ENCODE measurements at regions not wholly inside any gene's neighbourhood (a gene's known extent, or its start where the extent isn't known, plus 50 kb on each side); places are given as distances from the start of the nearest gene placed in this dataset.

- Mint-ChIP-seq H3K4me3 (no peak overlapping the region), H3K36me3 (ENCODE audit: low read depth) (no peaks in the 10 kb centered on the region), H3K27me3 (ENCODE audit: low read depth) (peaks cover 24% of the 10 kb centered on the region), H3K4me1 (ENCODE audit: low read depth) (no peaks in the 10 kb centered on the region), H3K9me3 (no peaks in the 10 kb centered on the region), H3K27ac (no peak overlapping the region)
Observed at GRCh38 chr1:199688133-199688676, 339.3 kb upstream of the NR5A2 start.

- Mint-ChIP-seq H3K36me3 (ENCODE audit: low read depth) (no peaks in the 10 kb centered on the region), H3K9me3 (no peaks in the 10 kb centered on the region), H3K4me1 (ENCODE audit: low read depth) (no peaks in the 10 kb centered on the region), H3K27me3 (ENCODE audit: low read depth) (peaks cover 28% of the 10 kb centered on the region), H3K4me3 (no peak overlapping the region), H3K27ac (no peak overlapping the region)
Observed at GRCh38 chr1:199688774-199689173, 338.7 kb upstream of the NR5A2 start.

- H3K27ac Mint-ChIP-seq: no peak overlapping the region
- no peaks in the 10 kb centered on the region for H3K4me1 Mint-ChIP-seq (ENCODE audit: low read depth)
- H3K9me3 Mint-ChIP-seq: no peaks in the 10 kb centered on the region
- H3K36me3 Mint-ChIP-seq (ENCODE audit: low read depth): no peaks in the 10 kb centered on the region
- H3K27me3 Mint-ChIP-seq (ENCODE audit: low read depth): peaks cover 28% of the 10 kb centered on the region
- no peak overlapping the region for H3K4me3 Mint-ChIP-seq
Observed at GRCh38 chr1:199690496-199690895, 337.0 kb upstream of the NR5A2 start.

DNA sequence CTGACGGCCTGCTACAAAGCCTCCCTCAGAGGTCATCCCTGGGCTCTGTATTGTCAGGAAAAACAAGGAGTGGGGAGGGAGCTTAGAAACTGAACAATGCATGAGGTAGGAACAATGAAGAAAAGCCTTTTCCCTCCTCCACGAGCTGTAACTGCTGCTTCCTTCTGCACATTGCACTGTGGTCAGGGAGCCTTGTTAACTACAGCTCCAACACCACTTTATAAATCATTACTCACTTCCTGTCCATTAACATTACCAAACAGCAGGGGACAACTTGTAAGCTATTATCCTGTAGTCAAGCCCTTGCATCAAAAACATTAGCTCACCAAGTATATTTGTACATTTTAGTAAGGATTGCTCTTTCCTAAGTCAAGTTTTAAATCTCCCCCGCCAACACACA, 336.0 kb upstream of the NR5A2 start:
- no peak overlapping the region for H3K27ac Mint-ChIP-seq
- no peaks in the 10 kb centered on the region for H3K9me3 Mint-ChIP-seq
- H3K4me3 Mint-ChIP-seq: no peak overlapping the region
- H3K4me1 Mint-ChIP-seq (ENCODE audit: low read depth): no peaks in the 10 kb centered on the region
- H3K36me3 Mint-ChIP-seq (ENCODE audit: low read depth): no peaks in the 10 kb centered on the region
- peaks cover 24% of the 10 kb centered on the region for H3K27me3 Mint-ChIP-seq (ENCODE audit: low read depth)

DNA sequence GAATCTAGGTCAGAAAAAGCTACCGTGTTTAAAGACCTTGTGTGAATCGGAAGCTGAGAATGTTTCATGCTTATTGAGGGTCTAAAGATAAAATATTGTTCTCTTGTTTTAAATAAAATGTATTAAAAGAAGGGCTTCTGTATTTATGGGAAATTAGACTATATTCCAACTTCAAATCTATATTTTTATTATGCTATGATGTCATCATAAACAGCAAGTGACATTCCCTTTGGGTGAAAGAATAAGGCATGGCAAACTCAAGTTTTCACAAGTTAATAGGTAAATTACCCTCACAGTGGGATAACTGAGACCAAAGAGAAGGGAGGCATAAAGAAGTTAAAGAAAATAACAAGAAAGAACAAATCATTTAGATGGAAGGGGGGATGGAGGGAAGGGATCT, 333.8 kb upstream of the NR5A2 start:
- Mint-ChIP-seq H3K4me3 (no peak overlapping the region), H3K9me3 (no peaks in the 10 kb centered on the region), H3K27me3 (ENCODE audit: low read depth) (peaks cover 23% of the 10 kb centered on the region), H3K4me1 (ENCODE audit: low read depth) (no peaks in the 10 kb centered on the region), H3K27ac (no peak overlapping the region), H3K36me3 (ENCODE audit: low read depth) (no peaks in the 10 kb centered on the region)

DNA sequence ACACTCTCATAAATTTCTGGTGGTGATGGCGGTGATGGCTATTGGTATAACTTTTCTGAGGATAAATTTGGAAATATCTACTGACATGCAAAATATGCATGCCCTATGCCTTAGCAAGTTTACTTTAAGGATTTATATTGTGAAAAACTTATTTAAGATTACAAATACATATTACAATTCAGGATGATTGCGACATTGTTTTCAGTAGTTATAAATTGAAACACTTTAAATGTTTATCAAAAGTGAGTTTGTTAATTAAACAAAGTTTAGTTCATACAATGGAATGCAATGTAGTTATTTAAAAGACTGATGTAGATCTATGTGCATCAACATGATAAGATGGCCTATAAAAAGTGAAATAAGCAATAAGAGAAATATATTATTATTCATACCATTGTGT, 331.3 kb upstream of the NR5A2 start:
- Mint-ChIP-seq H3K27ac (no peak overlapping the region), H3K9me3 (no peaks in the 10 kb centered on the region), H3K36me3 (ENCODE audit: low read depth) (no peaks in the 10 kb centered on the region), H3K4me1 (ENCODE audit: low read depth) (no peaks in the 10 kb centered on the region), H3K27me3 (ENCODE audit: low read depth) (peaks cover 32% of the 10 kb centered on the region), H3K4me3 (no peak overlapping the region)

GRCh38 chr1:199698222-199698621, 329.3 kb upstream of the NR5A2 start:
- H3K4me3 Mint-ChIP-seq: no peak overlapping the region

GRCh38 chr1:199700551-199700950, 327.0 kb upstream of the NR5A2 start:
- Mint-ChIP-seq H3K27me3 (ENCODE audit: low read depth) (peaks cover 28% of the 10 kb centered on the region), H3K9me3 (no peaks in the 10 kb centered on the region), H3K4me3 (no peak overlapping the region), H3K27ac (no peak overlapping the region), H3K36me3 (ENCODE audit: low read depth) (no peaks in the 10 kb centered on the region), H3K4me1 (ENCODE audit: low read depth) (no peaks in the 10 kb centered on the region)

More at GRCh38 chr1:199698222-199698621, 329.3 kb upstream of the NR5A2 start:
- no peak overlapping the region for H3K27ac Mint-ChIP-seq
- no peaks in the 10 kb centered on the region for H3K36me3 Mint-ChIP-seq (ENCODE audit: low read depth)
- H3K4me1 Mint-ChIP-seq (ENCODE audit: low read depth): no peaks in the 10 kb centered on the region
- peaks cover 32% of the 10 kb centered on the region for H3K27me3 Mint-ChIP-seq (ENCODE audit: low read depth)
- no peaks in the 10 kb centered on the region for H3K9me3 Mint-ChIP-seq

GRCh38 chr1:199701726-199702125, 325.8 kb upstream of the NR5A2 start:
- Mint-ChIP-seq H3K9me3 (no peaks in the 10 kb centered on the region), H3K27ac (no peak overlapping the region), H3K4me3 (no peak overlapping the region), H3K27me3 (ENCODE audit: low read depth) (peaks cover 27% of the 10 kb centered on the region), H3K36me3 (ENCODE audit: low read depth) (no peaks in the 10 kb centered on the region), H3K4me1 (ENCODE audit: low read depth) (no peaks in the 10 kb centered on the region)

DNA sequence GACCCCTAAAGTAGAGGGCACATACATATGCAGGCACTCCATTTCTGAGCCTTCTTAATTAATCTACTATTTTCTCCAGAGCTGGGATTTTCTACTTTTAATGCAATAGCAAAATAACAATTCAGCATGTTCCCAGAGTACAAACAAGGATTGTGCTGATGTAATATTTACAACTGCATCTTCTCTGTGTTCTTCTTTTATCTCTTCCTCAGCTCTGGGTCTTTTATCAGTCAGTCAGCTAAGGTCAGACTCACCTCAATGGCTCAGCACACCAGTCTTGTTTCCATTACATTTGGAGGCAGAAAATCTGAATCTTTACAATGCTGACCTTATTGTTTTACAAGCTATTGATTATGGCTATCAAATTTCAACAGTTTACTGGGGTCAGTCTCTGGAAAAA, 323.3 kb upstream of the NR5A2 start:
- no peaks in the 10 kb centered on the region for H3K4me1 Mint-ChIP-seq (ENCODE audit: low read depth)
- H3K9me3 Mint-ChIP-seq: no peaks in the 10 kb centered on the region
- no peak overlapping the region for H3K4me3 Mint-ChIP-seq
- H3K36me3 Mint-ChIP-seq (ENCODE audit: low read depth): no peaks in the 10 kb centered on the region
- no peak overlapping the region for H3K27ac Mint-ChIP-seq
- H3K27me3 Mint-ChIP-seq (ENCODE audit: low read depth): peaks cover 15% of the 10 kb centered on the region

GRCh38 chr1:199705825-199706224, 321.7 kb upstream of the NR5A2 start:
- Mint-ChIP-seq H3K27ac (no peak overlapping the region), H3K4me3 (no peak overlapping the region), H3K4me1 (ENCODE audit: low read depth) (no peaks in the 10 kb centered on the region), H3K9me3 (no peaks in the 10 kb centered on the region), H3K36me3 (ENCODE audit: low read depth) (no peaks in the 10 kb centered on the region), H3K27me3 (ENCODE audit: low read depth) (peaks cover 9% of the 10 kb centered on the region)

- Mint-ChIP-seq H3K4me1 (ENCODE audit: low read depth) (no peaks in the 10 kb centered on the region), H3K36me3 (ENCODE audit: low read depth) (no peaks in the 10 kb centered on the region)
Observed at GRCh38 chr1:199706826-199707606, 320.5 kb upstream of the NR5A2 start.

GRCh38 chr1:199710974-199711373, 316.5 kb upstream of the NR5A2 start:
- H3K4me3 Mint-ChIP-seq: no peak overlapping the region
- H3K9me3 Mint-ChIP-seq: peaks cover 8% of the 10 kb centered on the region
- H3K36me3 Mint-ChIP-seq (ENCODE audit: low read depth): no peaks in the 10 kb centered on the region
- H3K27ac Mint-ChIP-seq: no peak overlapping the region
- no peaks in the 10 kb centered on the region for H3K27me3 Mint-ChIP-seq (ENCODE audit: low read depth)
- no peaks in the 10 kb centered on the region for H3K4me1 Mint-ChIP-seq (ENCODE audit: low read depth)

More at GRCh38 chr1:199706826-199707606, 320.5 kb upstream of the NR5A2 start:
- Mint-ChIP-seq H3K27ac (no peak overlapping the region), H3K4me3 (no peak overlapping the region), H3K9me3 (peaks cover 8% of the 10 kb centered on the region), H3K27me3 (ENCODE audit: low read depth) (peaks cover 6% of the 10 kb centered on the region)

- Mint-ChIP-seq H3K4me3 (no peak overlapping the region), H3K4me1 (ENCODE audit: low read depth) (no peaks in the 10 kb centered on the region), H3K27me3 (ENCODE audit: low read depth) (peaks cover 19% of the 10 kb centered on the region), H3K27ac (no peak overlapping the region), H3K36me3 (ENCODE audit: low read depth) (no peaks in the 10 kb centered on the region), H3K9me3 (peaks cover 3% of the 10 kb centered on the region)
Observed at GRCh38 chr1:199716729-199717128, 310.8 kb upstream of the NR5A2 start.

DNA sequence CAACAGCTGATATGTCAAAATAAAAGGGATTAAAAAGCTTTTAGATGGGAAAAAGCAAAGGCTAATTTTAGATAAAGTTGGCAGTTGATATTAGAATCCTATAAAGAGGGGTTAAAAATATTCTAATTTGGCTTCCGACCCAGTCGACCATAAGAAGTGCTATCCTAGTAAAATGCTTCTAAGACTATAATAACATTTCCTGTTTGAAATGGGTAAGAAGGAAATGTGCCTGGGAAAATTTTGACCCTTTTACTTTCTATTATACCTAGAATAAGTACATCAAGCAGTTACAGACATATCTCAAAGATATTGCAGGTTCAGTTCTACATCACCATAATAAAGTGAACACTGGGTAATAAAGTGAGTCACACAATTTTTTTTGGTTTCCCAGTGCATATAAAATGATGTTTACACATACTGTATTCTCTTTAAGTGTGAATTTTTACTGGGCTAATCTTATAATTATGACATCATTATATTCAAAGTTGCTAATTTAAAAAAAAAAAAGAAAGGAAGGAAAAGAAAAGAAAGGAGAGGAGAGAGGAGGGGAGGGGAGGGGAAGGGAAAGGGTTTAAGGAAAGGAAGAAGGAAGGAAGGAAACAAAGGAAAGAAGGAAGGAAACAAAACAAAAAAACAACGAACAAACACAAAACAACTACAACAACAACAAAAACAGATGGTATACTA, 308.2 kb upstream of the NR5A2 start:
- Mint-ChIP-seq H3K27ac (no peak overlapping the region), H3K36me3 (ENCODE audit: low read depth) (no peaks in the 10 kb centered on the region), H3K27me3 (ENCODE audit: low read depth) (peaks cover 27% of the 10 kb centered on the region), H3K4me1 (ENCODE audit: low read depth) (no peaks in the 10 kb centered on the region), H3K9me3 (no peaks in the 10 kb centered on the region), H3K4me3 (no peak overlapping the region)
